IPS-15b (cell line): ENCODE measurements at regions not wholly inside any gene's neighbourhood (a gene's known extent, or its start where the extent isn't known, plus 50 kb on each side); places are given as distances from the start of the nearest gene placed in this dataset.

Source experiments
- H3K27me3 ChIP-seq: one replicate; pipeline ENCODE4 v1.6.1; 2013; ENCODE audit warnings: low read length; ENCODE audit not compliant: control insufficient read depth, insufficient read depth
- H3K36me3 ChIP-seq: one replicate; pipeline ENCODE4 v1.6.1; 2013; ENCODE audit warnings: low read length; ENCODE audit not compliant: control insufficient read depth, insufficient read depth
- H3K4me1 ChIP-seq: one replicate; pipeline ENCODE4 v1.6.1; 2013; ENCODE audit warnings: mild to moderate bottlenecking, low read length; ENCODE audit not compliant: control insufficient read depth, insufficient read depth
- H3K4me3 ChIP-seq: one replicate; pipeline ENCODE4 v1.5.1; 2013; ENCODE audit warnings: low read depth, low read length
- H3K9ac ChIP-seq: one replicate; pipeline ENCODE4 v1.6.1; 2013; ENCODE audit warnings: low read depth, mild to moderate bottlenecking, low read length
- H3K9me3 ChIP-seq: one replicate; pipeline ENCODE4 v1.6.1; 2013; ENCODE audit warnings: mild to moderate bottlenecking, low read length; ENCODE audit not compliant: control insufficient read depth, insufficient read depth

- Histone ChIP-seq H3K36me3 (no peaks in the 10 kb centered on the region), H3K4me1 (no peaks in the 10 kb centered on the region), H3K9ac (no peak overlapping the region), H3K27me3 (no peaks in the 10 kb centered on the region), H3K9me3 (no peaks in the 10 kb centered on the region), H3K4me3 (no peak overlapping the region)
These were observed 371.6 kb upstream of the MON1B start for GRCh38 chr16:76819226-76819916.

GRCh38 chr16:76824221-76824620 is 366.8 kb upstream of the MON1B start:
- H3K36me3 ChIP-seq = no peaks in the 10 kb centered on the region
- no peaks in the 10 kb centered on the region for H3K27me3 ChIP-seq
- H3K4me3 ChIP-seq = no peak overlapping the region
- H3K4me1 ChIP-seq = no peaks in the 10 kb centered on the region
- no peak overlapping the region for H3K9ac ChIP-seq
- no peaks in the 10 kb centered on the region for H3K9me3 ChIP-seq

- H3K9ac ChIP-seq = no peak overlapping the region
- H3K4me3 ChIP-seq = no peak overlapping the region
- H3K4me1 ChIP-seq = no peaks in the 10 kb centered on the region
- no peaks in the 10 kb centered on the region for H3K36me3 ChIP-seq
- H3K27me3 ChIP-seq = no peaks in the 10 kb centered on the region
- no peaks in the 10 kb centered on the region for H3K9me3 ChIP-seq
These were observed 366.2 kb upstream of the MON1B start for GRCh38 chr16:76824791-76825190.

- no peak overlapping the region for H3K4me3 ChIP-seq
- no peak overlapping the region for H3K9ac ChIP-seq
- no peaks in the 10 kb centered on the region for H3K9me3 ChIP-seq
- no peaks in the 10 kb centered on the region for H3K36me3 ChIP-seq
- H3K27me3 ChIP-seq = no peaks in the 10 kb centered on the region
- no peaks in the 10 kb centered on the region for H3K4me1 ChIP-seq
These were observed 355.7 kb upstream of the MON1B start for GRCh38 chr16:76835339-76835738.

GRCh38 chr16:76835779-76836300 is 355.1 kb upstream of the MON1B start:
- Histone ChIP-seq H3K27me3 (no peaks in the 10 kb centered on the region), H3K9ac (no peak overlapping the region), H3K4me3 (no peak overlapping the region), H3K9me3 (no peaks in the 10 kb centered on the region), H3K36me3 (no peaks in the 10 kb centered on the region), H3K4me1 (no peaks in the 10 kb centered on the region)

GRCh38 chr16:76837872-76838271 is 353.1 kb upstream of the MON1B start:
- Histone ChIP-seq H3K27me3 (no peaks in the 10 kb centered on the region), H3K9ac (no peak overlapping the region), H3K9me3 (no peaks in the 10 kb centered on the region), H3K4me1 (no peaks in the 10 kb centered on the region), H3K4me3 (no peak overlapping the region), H3K36me3 (no peaks in the 10 kb centered on the region)

GRCh38 chr16:76854234-76854633 is 336.8 kb upstream of the MON1B start:
- no peaks in the 10 kb centered on the region for H3K4me1 ChIP-seq
- no peaks in the 10 kb centered on the region for H3K27me3 ChIP-seq
- H3K4me3 ChIP-seq = no peak overlapping the region
- H3K9ac ChIP-seq = no peak overlapping the region
- H3K36me3 ChIP-seq = no peaks in the 10 kb centered on the region
- no peaks in the 10 kb centered on the region for H3K9me3 ChIP-seq

- Histone ChIP-seq H3K9ac (no peak overlapping the region), H3K4me1 (no peaks in the 10 kb centered on the region), H3K9me3 (no peaks in the 10 kb centered on the region), H3K27me3 (no peaks in the 10 kb centered on the region), H3K36me3 (no peaks in the 10 kb centered on the region), H3K4me3 (no peak overlapping the region)
These were observed 334.9 kb upstream of the MON1B start for GRCh38 chr16:76856112-76856511.

- no peaks in the 10 kb centered on the region for H3K9me3 ChIP-seq
- no peak overlapping the region for H3K4me3 ChIP-seq
- H3K9ac ChIP-seq = no peak overlapping the region
- no peaks in the 10 kb centered on the region for H3K4me1 ChIP-seq
- H3K36me3 ChIP-seq = no peaks in the 10 kb centered on the region
- no peaks in the 10 kb centered on the region for H3K27me3 ChIP-seq
These were observed 333.6 kb upstream of the MON1B start for GRCh38 chr16:76857402-76857801.

GRCh38 chr16:76862901-76863300 is 328.1 kb upstream of the MON1B start:
- H3K27me3 ChIP-seq = no peaks in the 10 kb centered on the region
- H3K9ac ChIP-seq = no peak overlapping the region
- H3K9me3 ChIP-seq = no peaks in the 10 kb centered on the region
- no peak overlapping the region for H3K4me3 ChIP-seq
- no peaks in the 10 kb centered on the region for H3K36me3 ChIP-seq
- H3K4me1 ChIP-seq = no peaks in the 10 kb centered on the region

- Histone ChIP-seq H3K36me3 (no peaks in the 10 kb centered on the region), H3K4me1 (no peaks in the 10 kb centered on the region), H3K9ac (no peak overlapping the region), H3K27me3 (no peaks in the 10 kb centered on the region), H3K4me3 (no peak overlapping the region), H3K9me3 (no peaks in the 10 kb centered on the region)
These were observed 324.0 kb upstream of the MON1B start for GRCh38 chr16:76866994-76867393.

- H3K4me1 ChIP-seq = no peaks in the 10 kb centered on the region
- H3K27me3 ChIP-seq = no peaks in the 10 kb centered on the region
- H3K36me3 ChIP-seq = no peaks in the 10 kb centered on the region
- H3K4me3 ChIP-seq = no peak overlapping the region
- no peak overlapping the region for H3K9ac ChIP-seq
- no peaks in the 10 kb centered on the region for H3K9me3 ChIP-seq
These were observed 315.1 kb upstream of the MON1B start for GRCh38 chr16:76875898-76876297.
